WTC11 (cell line): ENCODE measurements at regions not wholly inside any gene's neighbourhood (a gene's known extent, or its start where the extent isn't known, plus 50 kb on each side); places are given as distances from the start of the nearest gene placed in this dataset.

Experiments
- ATAC-seq: fragments of 200-7000 bp; cut with Tn5 transposase; 2 replicates; pipeline ENCODE4 v1.10.0; 2021; ENCODE audit warnings: mild to moderate bottlenecking, moderate library complexity
- CTCF ChIA-PET: fragments of 300-600 bp; sonication (Branson Sonifier 250); formaldehyde crosslinking; loops from one replicate; lab custom pipeline; 2021; ENCODE audit warnings: antibody characterized with exemption; lab: Charles Lee
- POLR2A ChIA-PET: fragments of 350-600 bp; sonication (Branson Sonifier 250); formaldehyde crosslinking; loops from one replicate; lab custom pipeline; 2021; ENCODE audit warnings: antibody characterized with exemption; lab: Charles Lee
- DNase-seq: peaks from one replicate; pipeline ENCODE4 v3.0.0; 2021; ENCODE audit warnings: low spot score
- H3K27ac Mint-ChIP-seq: 2 replicates; pipeline ENCODE4 v1.8.0; 2021; ENCODE audit warnings: mixed read lengths
- H3K27me3 Mint-ChIP-seq: 2 replicates; pipeline ENCODE4 v1.8.0; 2021; ENCODE audit warnings: low read depth, mild to moderate bottlenecking, moderate library complexity, mixed read lengths
- H3K36me3 Mint-ChIP-seq: 2 replicates; pipeline ENCODE4 v1.8.0; 2021; ENCODE audit warnings: mixed read lengths
- H3K4me1 Mint-ChIP-seq: 2 replicates; pipeline ENCODE4 v1.8.0; 2022; ENCODE audit warnings: mixed read lengths
- H3K4me3 Mint-ChIP-seq: 2 replicates; pipeline ENCODE4 v1.8.0; 2021; ENCODE audit warnings: mild to moderate bottlenecking, moderate library complexity, mixed read lengths
- H3K9me3 Mint-ChIP-seq: 2 replicates; pipeline ENCODE4 v1.8.0; 2021; ENCODE audit warnings: mixed read lengths
- CREB1 ChIP-seq: sonication (generic); formaldehyde crosslinking; IDR thresholded peaks from 2 replicates; pipeline ENCODE4 v1.8.0; 2023; ENCODE audit warnings: mild to moderate bottlenecking, missing genetic modification reagents
- E2F5 ChIP-seq: sonication (generic); formaldehyde crosslinking; IDR thresholded peaks from 2 replicates; pipeline ENCODE4 v1.8.1; 2022; ENCODE audit warnings: mild to moderate bottlenecking, moderate library complexity, missing genetic modification reagents
- EMX1 ChIP-seq: fragments of 250-450 bp; sonication (Bioruptor Pico); IDR thresholded peaks from 2 replicates; pipeline ENCODE4 v1.8.0; 2021; ENCODE audit warnings: mild to moderate bottlenecking
- ETV6 ChIP-seq: sonication (generic); formaldehyde crosslinking; IDR thresholded peaks from 2 replicates; pipeline ENCODE4 v1.8.1; 2022; ENCODE audit warnings: mild to moderate bottlenecking, missing genetic modification reagents
- IRF1 ChIP-seq: sonication (generic); formaldehyde crosslinking; IDR thresholded peaks from 2 replicates; pipeline ENCODE4 v1.8.0; 2023; ENCODE audit warnings: missing genetic modification reagents
- OVOL2 ChIP-seq: fragments of 250-450 bp; sonication (Bioruptor Pico); IDR thresholded peaks from 2 replicates; pipeline ENCODE4 v1.9.0; 2021; ENCODE audit warnings: mild to moderate bottlenecking, borderline replicate concordance
- RELA ChIP-seq: sonication (generic); formaldehyde crosslinking; IDR thresholded peaks from 2 replicates; pipeline ENCODE4 v1.8.1; 2022; ENCODE audit warnings: missing genetic modification reagents, mild to moderate bottlenecking, borderline replicate concordance
- SMAD3 ChIP-seq: sonication (generic); formaldehyde crosslinking; IDR thresholded peaks from 2 replicates; pipeline ENCODE4 v1.8.0; 2022; ENCODE audit warnings: missing genetic modification reagents, mild to moderate bottlenecking, borderline replicate concordance
- TEAD1 ChIP-seq: sonication (generic); formaldehyde crosslinking; IDR thresholded peaks from 2 replicates; pipeline ENCODE4 v1.8.0; 2022; ENCODE audit warnings: mild to moderate bottlenecking, missing genetic modification reagents
- ZBTB43 ChIP-seq: sonication (generic); formaldehyde crosslinking; IDR thresholded peaks from 2 replicates; pipeline ENCODE4 v1.8.1; 2023; ENCODE audit warnings: mild to moderate bottlenecking, missing genetic modification reagents
- ZMAT4 ChIP-seq: fragments of 250-450 bp; sonication (Bioruptor Pico); IDR thresholded peaks from 2 replicates; pipeline ENCODE4 v1.9.0; 2021; ENCODE audit warnings: mild to moderate bottlenecking
- ZNF263 ChIP-seq: sonication (generic); formaldehyde crosslinking; IDR thresholded peaks from 2 replicates; pipeline ENCODE4 v1.8.1; 2022; ENCODE audit warnings: low read depth, mild to moderate bottlenecking, moderate library complexity, missing genetic modification reagents
- TF ChIP-seq, protein P1 (sequence below): fragments of 250-450 bp; sonication (Bioruptor Pico); IDR thresholded peaks from 2 replicates; pipeline ENCODE4 v1.8.0; 2021; ENCODE audit warnings: mild to moderate bottlenecking
- TF ChIP-seq, protein P2 (sequence below): sonication (generic); formaldehyde crosslinking; IDR thresholded peaks from 2 replicates; pipeline ENCODE4 v1.8.1; 2023; ENCODE audit warnings: mild to moderate bottlenecking, missing genetic modification reagents, moderate library complexity
- TF ChIP-seq, protein P3 (sequence below): fragments of 250-450 bp; sonication (Bioruptor Pico); IDR thresholded peaks from 2 replicates; pipeline ENCODE4 v1.9.0; 2021; ENCODE audit warnings: mild to moderate bottlenecking, borderline replicate concordance

- H3K4me3 Mint-ChIP-seq = no peak overlapping the region
- H3K27me3 Mint-ChIP-seq = peaks cover 4% of the 10 kb centered on the region; the same call in 1 of the 2 replicates
- POLR2A ChIA-PET = interaction anchor here (0.6 kb wide), 1 partner anchor 242 kb away, joined by 3 read pairs; no protein-coding TSS in a partner anchor
- CTCF ChIA-PET = no interaction called here
- ATAC-seq (no peak), DNase-seq (no peak)
- peaks cover 3% of the 10 kb centered on the region for H3K9me3 Mint-ChIP-seq
- peaks cover 3% of the 10 kb centered on the region for H3K4me1 Mint-ChIP-seq
- TF ChIP-seq RELA (CRISPR knock-in tag) (no peak), E2F5 (no peak), TEAD1 (CRISPR knock-in tag) (no peak), ZNF263 (CRISPR knock-in tag) (no peak), ETV6 (CRISPR knock-in tag) (no peak), EMX1 (no peak), IRF1 (CRISPR knock-in tag) (no peak), OVOL2 (no peak)
- TF ChIP-seq, protein P1, sequence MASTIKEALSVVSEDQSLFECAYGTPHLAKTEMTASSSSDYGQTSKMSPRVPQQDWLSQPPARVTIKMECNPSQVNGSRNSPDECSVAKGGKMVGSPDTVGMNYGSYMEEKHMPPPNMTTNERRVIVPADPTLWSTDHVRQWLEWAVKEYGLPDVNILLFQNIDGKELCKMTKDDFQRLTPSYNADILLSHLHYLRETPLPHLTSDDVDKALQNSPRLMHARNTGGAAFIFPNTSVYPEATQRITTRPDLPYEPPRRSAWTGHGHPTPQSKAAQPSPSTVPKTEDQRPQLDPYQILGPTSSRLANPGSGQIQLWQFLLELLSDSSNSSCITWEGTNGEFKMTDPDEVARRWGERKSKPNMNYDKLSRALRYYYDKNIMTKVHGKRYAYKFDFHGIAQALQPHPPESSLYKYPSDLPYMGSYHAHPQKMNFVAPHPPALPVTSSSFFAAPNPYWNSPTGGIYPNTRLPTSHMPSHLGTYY (CRISPR knock-in tag) = no peak
- TF ChIP-seq, protein P2, sequence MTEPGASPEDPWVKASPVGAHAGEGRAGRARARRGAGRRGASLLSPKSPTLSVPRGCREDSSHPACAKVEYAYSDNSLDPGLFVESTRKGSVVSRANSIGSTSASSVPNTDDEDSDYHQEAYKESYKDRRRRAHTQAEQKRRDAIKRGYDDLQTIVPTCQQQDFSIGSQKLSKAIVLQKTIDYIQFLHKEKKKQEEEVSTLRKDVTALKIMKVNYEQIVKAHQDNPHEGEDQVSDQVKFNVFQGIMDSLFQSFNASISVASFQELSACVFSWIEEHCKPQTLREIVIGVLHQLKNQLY (CRISPR knock-in tag) = no peak
- H3K27ac Mint-ChIP-seq = no peak overlapping the region
- no peaks in the 10 kb centered on the region for H3K36me3 Mint-ChIP-seq
Measured at GRCh38 chr10:78584681-78585080, 484.1 kb upstream of the ZMIZ1 start.

- Mint-ChIP-seq H3K27me3 (peaks cover 4% of the 10 kb centered on the region; the same call in 1 of the 2 replicates), H3K36me3 (no peaks in the 10 kb centered on the region), H3K4me1 (peaks cover 3% of the 10 kb centered on the region), H3K27ac (no peak overlapping the region), H3K4me3 (no peak overlapping the region), H3K9me3 (peaks cover 13% of the 10 kb centered on the region)
- DNase-seq (no peak), ATAC-seq (no peak)
- CTCF ChIA-PET = no interaction called here
- POLR2A ChIA-PET = no interaction called here
- TF ChIP-seq CREB1 (CRISPR knock-in tag) (no peak), SMAD3 (no peak), ZBTB43 (CRISPR knock-in tag) (no peak), ZMAT4 (CRISPR knock-in tag) (no peak)
- TF ChIP-seq, protein P3, sequence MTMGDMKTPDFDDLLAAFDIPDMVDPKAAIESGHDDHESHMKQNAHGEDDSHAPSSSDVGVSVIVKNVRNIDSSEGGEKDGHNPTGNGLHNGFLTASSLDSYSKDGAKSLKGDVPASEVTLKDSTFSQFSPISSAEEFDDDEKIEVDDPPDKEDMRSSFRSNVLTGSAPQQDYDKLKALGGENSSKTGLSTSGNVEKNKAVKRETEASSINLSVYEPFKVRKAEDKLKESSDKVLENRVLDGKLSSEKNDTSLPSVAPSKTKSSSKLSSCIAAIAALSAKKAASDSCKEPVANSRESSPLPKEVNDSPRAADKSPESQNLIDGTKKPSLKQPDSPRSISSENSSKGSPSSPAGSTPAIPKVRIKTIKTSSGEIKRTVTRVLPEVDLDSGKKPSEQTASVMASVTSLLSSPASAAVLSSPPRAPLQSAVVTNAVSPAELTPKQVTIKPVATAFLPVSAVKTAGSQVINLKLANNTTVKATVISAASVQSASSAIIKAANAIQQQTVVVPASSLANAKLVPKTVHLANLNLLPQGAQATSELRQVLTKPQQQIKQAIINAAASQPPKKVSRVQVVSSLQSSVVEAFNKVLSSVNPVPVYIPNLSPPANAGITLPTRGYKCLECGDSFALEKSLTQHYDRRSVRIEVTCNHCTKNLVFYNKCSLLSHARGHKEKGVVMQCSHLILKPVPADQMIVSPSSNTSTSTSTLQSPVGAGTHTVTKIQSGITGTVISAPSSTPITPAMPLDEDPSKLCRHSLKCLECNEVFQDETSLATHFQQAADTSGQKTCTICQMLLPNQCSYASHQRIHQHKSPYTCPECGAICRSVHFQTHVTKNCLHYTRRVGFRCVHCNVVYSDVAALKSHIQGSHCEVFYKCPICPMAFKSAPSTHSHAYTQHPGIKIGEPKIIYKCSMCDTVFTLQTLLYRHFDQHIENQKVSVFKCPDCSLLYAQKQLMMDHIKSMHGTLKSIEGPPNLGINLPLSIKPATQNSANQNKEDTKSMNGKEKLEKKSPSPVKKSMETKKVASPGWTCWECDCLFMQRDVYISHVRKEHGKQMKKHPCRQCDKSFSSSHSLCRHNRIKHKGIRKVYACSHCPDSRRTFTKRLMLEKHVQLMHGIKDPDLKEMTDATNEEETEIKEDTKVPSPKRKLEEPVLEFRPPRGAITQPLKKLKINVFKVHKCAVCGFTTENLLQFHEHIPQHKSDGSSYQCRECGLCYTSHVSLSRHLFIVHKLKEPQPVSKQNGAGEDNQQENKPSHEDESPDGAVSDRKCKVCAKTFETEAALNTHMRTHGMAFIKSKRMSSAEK (CRISPR knock-in tag) = no peak
Measured at GRCh38 chr10:78585952-78586351, 482.8 kb upstream of the ZMIZ1 start.
